GM12872 (cell line): ENCODE measurements at regions not wholly inside any gene's neighbourhood (a gene's known extent, or its start where the extent isn't known, plus 50 kb on each side); places are given as distances from the start of the nearest gene placed in this dataset.

Experiments
- TF ChIP-seq, protein P1 (sequence below): IDR thresholded peaks from 3 replicates; pipeline ENCODE4 v1.5.1; 2011; ENCODE audit warnings: low read depth, mild to moderate bottlenecking, low read length, moderate library complexity; ENCODE audit not compliant: insufficient read depth

DNA sequence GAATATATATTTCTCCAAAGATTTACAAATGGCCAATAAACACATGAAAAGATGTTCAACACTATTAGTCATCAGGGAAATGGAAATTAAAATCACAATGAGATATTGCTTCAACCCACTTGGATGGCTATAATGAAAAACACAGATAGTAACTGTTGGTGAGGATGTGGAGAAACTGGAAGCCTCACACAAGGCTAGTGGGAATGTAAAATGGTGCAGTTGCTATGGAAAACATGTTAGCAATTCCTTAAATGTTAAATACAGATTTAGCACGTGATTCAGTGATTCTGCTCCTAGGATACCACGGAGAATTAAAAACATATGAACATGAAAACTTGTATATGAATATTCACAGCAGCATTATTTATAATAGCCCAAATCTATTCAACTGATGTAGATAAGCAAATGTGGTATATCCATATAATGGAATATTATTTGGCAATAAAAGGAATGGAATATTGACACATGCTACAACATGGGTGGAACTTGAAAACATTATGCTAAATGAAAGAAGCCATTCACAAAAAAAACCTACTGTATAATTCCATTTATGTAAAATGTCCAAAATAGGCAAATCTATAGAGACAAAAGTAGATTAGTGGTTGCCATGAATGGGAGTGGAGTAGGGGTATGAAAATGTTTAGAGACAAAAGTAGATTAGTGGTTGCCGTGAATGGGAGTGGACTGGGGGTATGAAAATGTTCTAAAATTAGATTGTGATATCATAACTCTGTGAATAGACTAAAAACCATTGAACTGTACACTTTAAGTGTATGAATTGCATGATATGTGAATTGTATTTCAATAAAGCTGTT is 227.1 kb upstream of the DDHD1 start:
- TF ChIP-seq, protein P1, sequence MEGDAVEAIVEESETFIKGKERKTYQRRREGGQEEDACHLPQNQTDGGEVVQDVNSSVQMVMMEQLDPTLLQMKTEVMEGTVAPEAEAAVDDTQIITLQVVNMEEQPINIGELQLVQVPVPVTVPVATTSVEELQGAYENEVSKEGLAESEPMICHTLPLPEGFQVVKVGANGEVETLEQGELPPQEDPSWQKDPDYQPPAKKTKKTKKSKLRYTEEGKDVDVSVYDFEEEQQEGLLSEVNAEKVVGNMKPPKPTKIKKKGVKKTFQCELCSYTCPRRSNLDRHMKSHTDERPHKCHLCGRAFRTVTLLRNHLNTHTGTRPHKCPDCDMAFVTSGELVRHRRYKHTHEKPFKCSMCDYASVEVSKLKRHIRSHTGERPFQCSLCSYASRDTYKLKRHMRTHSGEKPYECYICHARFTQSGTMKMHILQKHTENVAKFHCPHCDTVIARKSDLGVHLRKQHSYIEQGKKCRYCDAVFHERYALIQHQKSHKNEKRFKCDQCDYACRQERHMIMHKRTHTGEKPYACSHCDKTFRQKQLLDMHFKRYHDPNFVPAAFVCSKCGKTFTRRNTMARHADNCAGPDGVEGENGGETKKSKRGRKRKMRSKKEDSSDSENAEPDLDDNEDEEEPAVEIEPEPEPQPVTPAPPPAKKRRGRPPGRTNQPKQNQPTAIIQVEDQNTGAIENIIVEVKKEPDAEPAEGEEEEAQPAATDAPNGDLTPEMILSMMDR = no peak

DNA sequence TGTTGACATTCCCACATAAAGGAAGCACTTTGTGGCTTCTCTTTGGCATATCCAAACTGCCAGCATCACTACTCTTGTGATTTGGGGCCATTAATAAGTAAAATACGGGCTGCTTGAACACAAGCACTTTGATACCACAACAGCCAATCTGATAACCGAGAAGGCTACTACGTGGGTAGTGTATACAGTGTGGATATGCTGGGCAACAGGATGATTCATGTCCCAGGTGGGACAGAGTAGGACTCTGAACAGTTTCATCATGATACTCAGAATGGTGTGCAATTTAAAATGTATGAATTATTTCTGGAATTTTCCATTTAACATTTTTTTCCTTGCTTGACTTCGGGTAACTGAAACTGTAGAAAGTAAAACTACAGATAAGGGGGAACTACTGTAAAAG is 225.0 kb upstream of the DDHD1 start:
- TF ChIP-seq, protein P1 = no peak

DNA sequence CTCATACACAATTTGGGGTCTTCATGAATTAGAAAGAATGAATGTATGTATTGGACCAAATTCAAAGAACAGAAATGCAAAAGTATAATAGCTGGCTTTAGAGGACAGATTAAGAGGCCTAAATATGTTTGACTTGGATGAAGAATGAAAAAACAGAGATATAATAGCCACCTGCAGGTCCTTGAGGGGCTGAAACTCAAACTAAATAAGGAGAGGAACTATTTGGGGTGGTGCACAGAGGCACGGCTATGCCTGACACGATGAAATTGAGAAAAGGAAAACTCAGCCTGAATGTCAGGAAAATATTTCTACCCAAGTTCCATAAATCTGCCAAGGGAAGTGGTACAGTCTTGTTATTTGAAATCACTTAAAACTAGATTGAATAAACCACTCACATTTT is 222.9 kb upstream of the DDHD1 start:
- TF ChIP-seq, protein P1 = no peak

DNA sequence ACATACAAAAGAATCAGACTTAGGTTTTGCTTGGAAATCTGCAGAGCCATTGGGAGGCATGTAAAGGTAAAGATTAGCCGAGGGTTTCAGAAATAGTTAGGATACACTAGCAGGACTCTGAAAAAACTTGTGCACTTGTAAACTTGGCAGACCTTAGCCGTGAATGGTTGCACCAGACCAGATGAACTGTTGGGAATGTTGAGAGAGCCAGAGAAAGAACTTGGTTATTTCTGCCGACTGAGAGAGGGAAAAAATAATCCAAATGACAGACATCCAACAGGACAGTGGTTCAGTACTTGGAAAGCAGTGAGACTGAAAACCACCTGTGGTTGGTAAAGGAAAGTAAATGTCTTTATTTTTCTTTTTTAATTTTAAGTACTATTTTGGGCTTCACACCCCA is 222.5 kb upstream of the DDHD1 start:
- TF ChIP-seq, protein P1 = no peak

DNA sequence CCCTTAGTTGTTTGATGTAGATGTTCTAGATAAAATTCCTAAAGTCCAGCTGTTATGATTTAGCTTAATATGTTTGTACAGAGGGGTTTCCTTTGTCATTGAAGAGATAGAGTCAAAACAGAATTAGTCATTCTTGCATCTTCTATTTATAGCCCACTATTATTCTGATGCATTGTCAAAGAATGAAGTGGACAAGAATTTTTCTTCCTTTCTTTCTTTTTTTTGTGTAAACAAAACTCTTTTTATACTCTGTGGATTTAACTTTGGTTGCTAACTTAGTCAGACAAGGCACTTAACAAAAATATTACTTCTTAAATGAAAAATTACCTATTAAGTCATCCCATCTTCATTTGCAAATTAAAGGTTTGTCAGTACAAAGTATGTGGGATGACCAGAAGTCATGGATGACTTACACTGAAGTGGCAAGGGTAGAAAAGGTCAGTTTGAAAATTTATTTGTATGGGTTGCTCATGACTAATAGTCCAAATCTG is 215.6 kb upstream of the DDHD1 start:
- TF ChIP-seq, protein P1 = no peak

DNA sequence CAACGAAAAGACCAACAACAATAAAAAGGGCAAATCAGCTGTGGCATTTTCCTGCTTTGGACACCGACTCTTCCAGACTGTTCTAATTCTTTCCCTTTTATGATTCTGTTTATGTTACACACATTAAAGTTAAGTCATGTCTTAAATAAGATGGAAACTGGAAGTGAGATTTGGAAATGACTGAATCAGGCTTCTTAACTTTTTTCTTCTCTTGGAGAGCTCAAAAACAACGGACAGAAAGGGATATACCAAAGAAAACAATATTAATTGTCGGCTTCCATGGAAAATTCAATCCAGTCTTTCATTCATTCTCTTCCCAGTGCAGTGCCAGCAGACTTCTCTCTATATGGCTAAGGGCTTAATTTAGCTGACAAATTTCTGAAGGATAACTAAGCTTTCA is 214.9 kb upstream of the DDHD1 start:
- TF ChIP-seq, protein P1 = no peak

DNA sequence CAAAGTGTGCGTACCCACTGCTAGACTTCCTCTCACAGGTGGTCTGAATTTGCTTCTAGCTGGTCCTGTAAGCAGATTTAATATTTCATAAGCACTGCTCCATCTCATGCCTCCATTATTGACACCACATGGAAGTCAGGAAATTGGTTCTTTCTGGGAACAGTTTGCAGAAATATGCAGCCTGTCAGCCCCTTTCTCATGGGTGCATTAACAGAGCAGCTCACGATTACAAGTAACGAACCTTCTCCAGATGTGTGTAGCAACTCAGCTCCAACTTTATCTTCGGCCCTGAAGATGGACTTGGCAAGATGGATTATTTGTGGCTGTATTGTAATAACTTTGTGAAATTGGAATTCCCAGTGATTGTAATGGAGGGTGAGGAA is 214.5 kb upstream of the DDHD1 start:
- TF ChIP-seq, protein P1 = no peak
